Peyer's patch (tissue), 4 donors: ENCODE measurements at regions not wholly inside any gene's neighbourhood (a gene's known extent, or its start where the extent isn't known, plus 50 kb on each side); places are given as distances from the start of the nearest gene placed in this dataset.

Source experiments
- CTCF ChIP-seq, 6 experiments: fragments of 450-650 bp in 4 of 6; fragments of 200-600 bp in 2 of 6; sonication (generic) in 1 of 6; IDR thresholded peaks; one replicate each; pipeline ENCODE4 v1.5.1; 2017 to 2019; ENCODE audit warnings: antibody characterized with exemption in 6 of 6, mild to moderate bottlenecking in 3 of 6, moderate library complexity in 1 of 6
- POLR2A ChIP-seq, 2 donors: fragments of 450-650 bp; IDR thresholded peaks; one replicate each; pipeline ENCODE4 v1.5.1; 2017; ENCODE audit warnings: antibody characterized with exemption in 2 of 2, mild to moderate bottlenecking in 2 of 2, moderate library complexity in 2 of 2

- TF ChIP-seq POLR2A (IDR thresholded peaks at IDR 0.05) (no peak), CTCF (IDR thresholded peaks at IDR 0.05) (no peak)
These were observed 872.2 kb upstream of the AUTS2 start for GRCh38 chr7:68725843-68726785.
